Esophagus muscularis mucosa (tissue), 4 donors: ENCODE measurements at regions not wholly inside any gene's neighbourhood (a gene's known extent, or its start where the extent isn't known, plus 50 kb on each side); places are given as distances from the start of the nearest gene placed in this dataset.

Source experiments
- DNase-seq: peaks from one replicate; pipeline ENCODE4 v3.0.0-alpha.2; 2017; ENCODE audit errors: extremely low spot score
- H3K27ac ChIP-seq, 4 donors: fragments of 200-600 bp; sonication (generic); replicated peaks in 1 of 4; 1 replicate in 3 of 4; 2 replicates in 1 of 4; pipeline ENCODE4 v1.5.1; 2016 to 2019; ENCODE audit warnings: mild to moderate bottlenecking in 1 of 4
- H3K27me3 ChIP-seq, 4 donors: fragments of 200-600 bp; sonication (generic); one replicate each; pipeline versions ENCODE4 v1.5.1 to v1.6.0; 2016 to 2019
- H3K36me3 ChIP-seq, 4 donors: fragments of 200-600 bp; sonication (generic); one replicate each; pipeline ENCODE4 v1.5.1; 2016 to 2019
- H3K4me1 ChIP-seq, 4 donors: fragments of 200-600 bp; sonication (generic); one replicate each; pipeline ENCODE4 v1.5.1; 2016 to 2019
- H3K4me3 ChIP-seq, 4 donors: fragments of 200-600 bp; sonication (generic); 1 replicate in 2 of 4; 2 replicates in 2 of 4; pipeline ENCODE4 v1.5.1; 2016 to 2019; ENCODE audit warnings: mild to moderate bottlenecking in 4 of 4, moderate library complexity in 1 of 4
- H3K9me3 ChIP-seq, 4 donors: fragments of 200-600 bp; sonication (generic); 1 replicate in 3 of 4; 2 replicates in 1 of 4; pipeline ENCODE4 v1.5.1; 2016 to 2019
- EP300 ChIP-seq: sonication (generic); formaldehyde crosslinking; IDR thresholded peaks from one replicate; pipeline ENCODE4 v1.6.1; 2017; ENCODE audit warnings: antibody characterized with exemption
- POLR2A ChIP-seq: fragments of 450-650 bp; IDR thresholded peaks from one replicate; pipeline ENCODE4 v1.6.1; 2017; ENCODE audit warnings: antibody characterized with exemption, moderate library complexity, mild to moderate bottlenecking, low read depth
- POLR2AphosphoS5 ChIP-seq, 2 donors: sonication (generic); formaldehyde crosslinking; IDR thresholded peaks; one replicate each; pipeline ENCODE4 v1.6.1; 2017; ENCODE audit warnings: antibody characterized with exemption in 2 of 2
- WGBS: methylation state at CpG from one replicate; pipeline ENCODE4 v1.1.5; 2018; 5-methylcytosine and 5-hydroxymethylcytosine counted together
- intact Hi-C: fragments of 100-400 bp; cut with DNase I; formaldehyde crosslinking; loops from one replicate; pipeline ENCODE4 v1.15.1; 2023
- TF ChIP-seq, protein P1 (sequence below), 3 experiments: fragments of 200-600 bp in 2 of 3; fragments of 450-650 bp in 1 of 3; sonication (generic) in 2 of 3; IDR thresholded peaks; one replicate each; pipeline ENCODE4 v1.5.1; 2017 to 2019; ENCODE audit warnings: antibody characterized with exemption in 3 of 3, mild to moderate bottlenecking in 2 of 3, moderate library complexity in 1 of 3

DNA sequence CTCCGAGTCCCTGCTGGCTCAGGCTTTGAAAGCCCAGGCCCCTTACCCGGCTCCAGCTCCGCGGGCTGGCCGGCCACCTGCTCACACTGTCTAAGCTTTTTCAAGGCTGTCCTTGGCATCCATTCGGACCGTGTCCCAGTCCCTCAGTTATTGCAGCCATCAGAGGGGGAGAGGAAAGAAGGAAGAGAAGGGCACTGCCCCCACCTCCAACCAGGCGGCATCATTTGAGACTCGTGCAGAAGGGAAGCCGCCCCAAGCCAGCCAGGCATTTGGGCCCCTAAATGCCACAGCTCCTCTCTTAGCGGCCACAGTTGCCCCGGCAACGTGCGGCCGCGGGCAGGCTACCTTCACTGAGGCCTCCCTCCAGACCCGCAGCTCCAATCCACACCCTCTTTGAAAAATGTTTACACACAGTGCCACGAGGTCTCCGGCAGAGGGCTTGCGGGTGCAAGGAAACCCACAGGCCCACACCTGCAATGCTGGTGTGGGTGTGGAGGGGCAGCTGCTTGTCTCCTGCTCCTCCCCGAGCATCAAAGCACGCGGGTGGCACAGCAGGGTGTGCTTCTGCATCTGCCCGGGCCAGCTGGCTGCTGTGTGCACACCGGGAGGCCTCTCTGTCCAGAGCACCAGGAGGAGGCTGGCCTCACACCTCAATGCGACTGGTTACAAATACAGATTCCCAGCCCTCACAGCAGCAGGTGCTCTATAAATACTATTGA lies 124.4 kb downstream of the CTTN start:
- Histone ChIP-seq H3K9me3 (no peaks in the 10 kb centered on the region), H3K27me3 (peaks cover 0 to 16% (median 0%) of the 10 kb centered on the region in 4 donors), H3K27ac (no peak overlapping the region), H3K36me3 (no peaks in the 10 kb centered on the region), H3K4me3 (no peak overlapping the region), H3K4me1 (peaks cover 0 to 5% (median 3%) of the 10 kb centered on the region in 4 donors)
- intact Hi-C loops = no loop called here
- no peak for DNase-seq
- 52% methylated on average over 17 of the region's 26 CpGs for WGBS
- no peak for TF ChIP-seq EP300
- no peak for TF ChIP-seq POLR2A
- TF ChIP-seq POLR2AphosphoS5 (IDR thresholded peaks at IDR 0.05) = no peak

DNA sequence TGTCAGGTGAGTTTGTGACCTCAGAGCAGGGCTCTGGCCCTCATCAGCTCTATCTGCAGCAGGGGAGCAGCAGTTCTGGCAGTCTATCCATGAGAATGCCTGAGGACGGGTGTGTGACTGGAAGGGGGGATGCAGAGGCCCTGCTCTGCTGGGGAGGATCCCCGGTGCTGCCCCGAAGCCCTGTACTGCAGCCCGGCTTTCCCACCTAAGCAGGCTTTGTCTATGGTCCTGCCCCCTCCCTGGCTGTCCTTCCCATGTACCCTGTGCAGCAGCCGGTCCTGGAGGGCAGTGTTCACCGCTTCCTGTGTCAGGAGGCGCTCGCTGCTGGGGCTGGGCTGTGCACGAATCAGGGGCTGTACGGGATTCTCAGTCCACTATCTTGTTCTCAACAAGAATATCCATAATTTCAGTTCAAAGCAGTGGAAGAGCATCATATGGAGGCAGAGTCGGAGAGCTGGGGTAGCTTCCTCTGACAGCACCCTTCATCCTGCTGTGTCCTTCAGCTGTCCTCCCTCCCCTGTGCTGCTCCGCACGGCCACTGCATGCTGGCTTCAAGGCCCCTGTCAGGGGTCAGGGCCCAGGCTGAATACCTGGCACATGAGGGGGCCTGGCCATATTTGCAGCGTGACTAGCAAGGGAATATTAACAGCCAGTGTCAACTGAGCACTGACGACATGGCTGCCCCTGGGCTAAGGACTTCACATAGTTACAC lies 125.2 kb downstream of the CTTN start:
- WGBS = 71% methylated on average over 7 of the region's 15 CpGs
- intact Hi-C loops = no loop called here
- H3K27ac ChIP-seq = no peak overlapping the region
- H3K27me3 ChIP-seq = peaks cover 0 to 16% (median 0%) of the 10 kb centered on the region in 4 donors
- H3K4me1 ChIP-seq = peaks cover 0 to 5% (median 3%) of the 10 kb centered on the region in 4 donors
- H3K9me3 ChIP-seq = no peaks in the 10 kb centered on the region
- no peaks in the 10 kb centered on the region for H3K36me3 ChIP-seq
- no peak for DNase-seq
- no peak overlapping the region for H3K4me3 ChIP-seq
- TF ChIP-seq POLR2AphosphoS5 (IDR thresholded peaks at IDR 0.05) (no peak), EP300 (no peak), POLR2A (no peak)
- TF ChIP-seq, protein P1, sequence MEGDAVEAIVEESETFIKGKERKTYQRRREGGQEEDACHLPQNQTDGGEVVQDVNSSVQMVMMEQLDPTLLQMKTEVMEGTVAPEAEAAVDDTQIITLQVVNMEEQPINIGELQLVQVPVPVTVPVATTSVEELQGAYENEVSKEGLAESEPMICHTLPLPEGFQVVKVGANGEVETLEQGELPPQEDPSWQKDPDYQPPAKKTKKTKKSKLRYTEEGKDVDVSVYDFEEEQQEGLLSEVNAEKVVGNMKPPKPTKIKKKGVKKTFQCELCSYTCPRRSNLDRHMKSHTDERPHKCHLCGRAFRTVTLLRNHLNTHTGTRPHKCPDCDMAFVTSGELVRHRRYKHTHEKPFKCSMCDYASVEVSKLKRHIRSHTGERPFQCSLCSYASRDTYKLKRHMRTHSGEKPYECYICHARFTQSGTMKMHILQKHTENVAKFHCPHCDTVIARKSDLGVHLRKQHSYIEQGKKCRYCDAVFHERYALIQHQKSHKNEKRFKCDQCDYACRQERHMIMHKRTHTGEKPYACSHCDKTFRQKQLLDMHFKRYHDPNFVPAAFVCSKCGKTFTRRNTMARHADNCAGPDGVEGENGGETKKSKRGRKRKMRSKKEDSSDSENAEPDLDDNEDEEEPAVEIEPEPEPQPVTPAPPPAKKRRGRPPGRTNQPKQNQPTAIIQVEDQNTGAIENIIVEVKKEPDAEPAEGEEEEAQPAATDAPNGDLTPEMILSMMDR (IDR thresholded peaks at IDR 0.05) = no peak

DNA sequence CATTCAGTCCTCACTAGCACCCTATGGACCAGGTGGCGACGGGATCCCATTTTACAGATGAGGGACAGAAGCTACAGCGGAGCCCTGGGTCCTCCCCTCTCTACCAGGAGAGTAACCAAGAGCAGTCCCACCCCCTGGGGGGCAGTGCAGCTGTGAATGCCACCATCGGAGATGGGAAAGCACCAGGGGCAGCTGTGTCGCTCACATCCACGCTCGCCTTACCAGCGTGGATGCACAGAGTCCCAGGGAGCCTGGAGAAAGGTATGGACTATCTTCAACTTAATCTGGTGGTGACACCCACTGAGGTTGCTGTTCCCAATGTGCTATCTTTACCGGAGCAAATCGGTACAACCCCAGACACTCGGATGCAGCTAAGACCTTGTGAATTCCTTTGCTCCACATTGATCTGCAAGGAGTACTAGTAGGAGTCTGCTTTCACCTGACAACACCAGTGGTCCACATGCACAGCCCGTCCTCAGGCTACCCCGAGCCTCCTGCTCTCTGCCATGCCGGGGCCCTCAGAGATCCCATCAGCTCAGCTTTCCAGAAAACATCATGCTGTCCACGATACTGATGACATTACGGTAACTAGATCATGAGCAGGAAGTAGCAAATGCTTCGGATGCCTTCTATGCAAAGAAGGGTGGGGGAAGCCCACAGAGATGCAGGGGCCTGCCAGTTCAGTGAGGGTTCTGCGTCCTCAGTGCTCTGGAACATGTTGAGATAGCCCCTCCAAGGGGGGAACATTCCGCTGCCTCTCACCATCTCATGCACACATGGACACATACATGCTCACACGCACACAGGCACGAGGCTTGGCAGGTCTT lies 126.0 kb downstream of the CTTN start:
- no peak overlapping the region for H3K4me3 ChIP-seq
- no peak overlapping the region for H3K27ac ChIP-seq
- no peaks in the 10 kb centered on the region for H3K36me3 ChIP-seq
- H3K4me1 ChIP-seq = peaks cover 0 to 5% (median 3%) of the 10 kb centered on the region in 4 donors
- no peaks in the 10 kb centered on the region for H3K9me3 ChIP-seq
- no peak for TF ChIP-seq POLR2AphosphoS5 (IDR thresholded peaks at IDR 0.05)
- TF ChIP-seq, protein P1 (IDR thresholded peaks at IDR 0.05) = no peak
- no peak for TF ChIP-seq EP300
- no peak for TF ChIP-seq POLR2A
- no peak for DNase-seq
- H3K27me3 ChIP-seq = peaks cover 0 to 16% (median 0%) of the 10 kb centered on the region in 4 donors
- intact Hi-C loops = no loop called here
- WGBS = 74% methylated on average over 16 of the region's 21 CpGs

DNA sequence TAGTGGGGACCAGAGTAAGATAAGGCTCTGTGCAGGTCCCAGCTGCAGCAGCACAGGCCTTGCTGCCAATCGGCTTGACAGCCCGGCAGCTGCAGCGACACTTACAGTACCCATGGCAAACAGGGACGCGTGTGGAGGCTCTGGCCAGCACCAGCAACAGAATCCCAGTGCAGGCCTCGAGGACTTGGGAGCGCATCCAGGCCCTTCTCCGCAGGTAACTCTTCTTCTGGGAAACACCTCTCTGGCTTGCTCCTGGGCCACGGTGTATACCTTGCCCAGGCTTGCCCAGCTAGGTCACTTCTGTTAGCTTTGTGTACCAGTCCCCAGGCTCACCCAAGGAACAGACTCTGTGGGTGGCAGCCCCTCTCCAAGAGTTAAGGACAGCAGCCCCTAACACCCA lies 126.7 kb downstream of the CTTN start:
- 79% methylated on average over 2 of the region's 9 CpGs for WGBS
- no peak overlapping the region for H3K27ac ChIP-seq
- no peaks in the 10 kb centered on the region for H3K36me3 ChIP-seq
- TF ChIP-seq, protein P1 (IDR thresholded peaks at IDR 0.05) = no peak
- no peak for TF ChIP-seq POLR2AphosphoS5 (IDR thresholded peaks at IDR 0.05)
- TF ChIP-seq EP300 = no peak
- TF ChIP-seq POLR2A = no peak
- intact Hi-C loops = no loop called here
- no peaks in the 10 kb centered on the region for H3K9me3 ChIP-seq
- peaks cover 0 to 16% (median 0%) of the 10 kb centered on the region in 4 donors for H3K27me3 ChIP-seq
- no peak overlapping the region for H3K4me3 ChIP-seq
- peaks cover 0 to 5% (median 3%) of the 10 kb centered on the region in 4 donors for H3K4me1 ChIP-seq
- DNase-seq = no peak
